SH-SY5Y (cell line): ENCODE measurements at regions not wholly inside any gene's neighbourhood (a gene's known extent, or its start where the extent isn't known, plus 50 kb on each side); places are given as distances from the start of the nearest gene placed in this dataset.

ENCODE experiments used
- GATA2 ChIP-seq: IDR thresholded peaks from 2 replicates; pipeline ENCODE4 v1.6.1; 2011; ENCODE audit warnings: mild to moderate bottlenecking, low read depth, low read length
- GATA3 ChIP-seq: IDR thresholded peaks from 2 replicates; pipeline ENCODE4 v1.6.1; 2011; ENCODE audit warnings: low read depth, mild to moderate bottlenecking, low read length, moderate library complexity

DNA sequence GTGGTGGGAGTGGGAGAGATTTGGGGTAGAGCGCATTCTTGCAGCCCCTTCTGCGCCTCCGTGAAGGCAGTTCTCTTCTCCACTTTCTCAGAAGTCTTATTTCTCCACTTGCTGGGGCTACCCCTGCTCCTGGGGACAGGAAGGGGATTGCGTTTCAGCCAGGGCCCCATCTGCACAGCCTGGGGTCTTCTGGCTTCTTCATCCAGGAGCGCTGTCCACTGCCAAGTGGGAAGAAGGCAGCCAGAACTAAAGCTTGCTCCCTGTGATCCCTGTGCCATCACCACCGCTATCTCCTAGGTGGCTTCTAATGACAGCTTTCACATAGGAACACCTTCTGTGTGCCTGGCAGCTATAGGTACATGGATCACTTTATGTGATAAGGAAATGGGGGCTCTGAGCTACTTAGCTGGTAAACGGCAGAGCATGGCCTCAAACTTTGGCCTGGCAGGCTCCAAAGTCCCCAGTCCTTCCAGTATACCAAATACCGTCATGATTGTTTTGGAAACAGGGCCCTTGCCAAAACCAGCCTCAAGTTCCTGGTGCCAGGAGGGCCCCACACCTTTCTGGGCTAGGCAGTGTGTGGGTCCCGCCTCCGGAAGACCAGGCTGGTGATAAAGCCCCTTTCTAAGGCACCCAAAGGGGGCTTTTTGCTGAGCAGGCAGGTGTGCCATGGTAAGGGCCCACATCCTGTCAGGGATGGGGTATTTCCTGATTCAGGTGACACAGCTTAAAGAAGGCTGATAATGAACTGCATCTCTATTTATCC is 60.4 kb upstream of the PAX6 start:
- TF ChIP-seq GATA3, result no peak
- no peak for TF ChIP-seq GATA2
